ENCODE measurements at regions not wholly inside any gene's neighbourhood (a gene's known extent, or its start where the extent isn't known, plus 50 kb on each side); places are given as distances from the start of the nearest gene placed in this dataset.
"Not testable (repeated sequence)": the region's sequence is repeated elsewhere in the genome, so short reads cannot be mapped to it uniquely, and the experiment has no call there.

DNA sequence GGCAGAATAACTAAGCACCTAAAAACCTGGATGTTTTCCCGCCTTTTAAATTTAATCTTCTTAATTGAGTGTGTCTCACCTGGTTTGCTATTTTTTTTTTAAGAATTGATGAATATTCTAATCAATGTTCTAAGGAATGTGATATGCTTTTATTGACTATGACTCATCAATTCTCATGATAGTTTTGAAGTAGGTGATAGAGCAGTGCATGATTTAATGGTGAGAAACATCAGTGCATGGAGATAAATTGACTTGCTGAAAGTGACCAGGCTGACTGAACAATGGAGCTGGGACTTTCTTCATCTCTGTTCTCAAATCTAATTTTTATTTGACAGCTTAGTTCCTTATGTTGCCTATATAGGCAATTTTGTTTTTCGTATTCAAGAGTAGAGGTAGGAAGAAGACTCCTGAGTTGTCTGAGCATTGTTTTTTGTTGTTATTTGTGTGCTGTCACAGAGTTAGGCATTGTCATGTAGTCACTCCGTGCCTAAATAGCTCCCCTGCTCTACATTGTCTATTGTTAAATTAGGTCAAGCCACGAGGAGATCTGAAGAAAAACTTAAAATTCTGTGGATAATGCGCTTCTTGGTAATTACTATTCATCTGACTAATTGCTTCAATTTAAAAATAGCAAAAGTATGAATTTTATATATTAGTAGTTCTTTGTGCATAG, 59.0 kb upstream of the NUTM2F start:
- not testable (repeated sequence) for H3K4me2 ChIP-seq (ENCODE audit: low read depth, low read length, poor library complexity, severe bottlenecking); H3K36me3 ChIP-seq (ENCODE audit: low read length); H3K9ac ChIP-seq (ENCODE audit: low read length); H3K4me3 ChIP-seq (ENCODE audit: insufficient read depth, low read length, poor library complexity, severe bottlenecking); H3F3A ChIP-seq (ENCODE audit: insufficient read depth); H3K9me2 ChIP-seq (replicated peaks; ENCODE audit: insufficient read depth, low read length); H3K27me3 ChIP-seq (ENCODE audit: low read length); H3K27ac ChIP-seq (ENCODE audit: low read depth, low read length); H2AFZ ChIP-seq (ENCODE audit: low read depth, low read length, severe bottlenecking); H3K9me3 ChIP-seq (ENCODE audit: insufficient read depth, low read length); H4K20me1 ChIP-seq (ENCODE audit: low read depth, low read length)
- H3K79me2 ChIP-seq (ENCODE audit: insufficient read depth, low read length), result peaks cover 76% of the 10 kb centered on the region

- not testable (repeated sequence) for H3K4me2 ChIP-seq (ENCODE audit: low read depth, low read length, poor library complexity, severe bottlenecking); H3K9ac ChIP-seq (ENCODE audit: low read length)
These were observed 59.6 kb upstream of the NUTM2F start for GRCh38 chr9:94388011-94388406.

DNA sequence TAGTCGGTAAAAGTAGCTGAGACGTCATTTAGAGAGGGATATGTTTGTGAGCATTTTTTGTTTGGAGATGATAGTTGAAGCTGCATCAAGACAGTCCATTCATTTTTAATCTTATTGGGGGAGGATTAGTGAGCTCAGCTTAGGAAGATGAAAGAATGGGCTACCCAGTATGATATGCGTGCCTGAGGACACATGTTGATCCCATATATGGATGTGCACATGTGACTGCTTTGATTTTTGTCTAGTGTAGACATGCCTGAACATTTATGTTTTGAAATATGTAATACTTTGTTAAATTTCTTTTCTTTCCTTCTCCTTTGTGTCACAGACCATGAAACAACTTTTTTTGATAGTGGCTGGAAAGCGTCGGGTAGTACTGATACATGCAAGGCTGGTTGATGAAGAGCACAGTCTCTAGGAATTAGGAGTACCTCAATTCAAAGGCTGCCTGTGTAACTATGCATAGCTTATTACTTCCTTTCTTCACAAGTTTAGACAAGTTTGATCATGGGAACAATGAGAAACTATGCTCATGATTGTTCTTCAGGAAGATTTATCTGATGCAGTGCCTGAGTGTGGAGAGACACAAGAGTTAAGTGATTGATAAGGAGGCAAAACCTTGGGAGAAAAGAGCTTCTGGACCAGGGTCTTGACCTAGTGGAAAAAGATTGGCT, 62.1 kb upstream of the NUTM2F start:
- not testable (repeated sequence) for H3K27me3 ChIP-seq (ENCODE audit: low read length); H2AFZ ChIP-seq (ENCODE audit: low read depth, low read length, severe bottlenecking); H3K4me3 ChIP-seq (ENCODE audit: insufficient read depth, low read length, poor library complexity, severe bottlenecking); H4K20me1 ChIP-seq (ENCODE audit: low read depth, low read length); H3K9me2 ChIP-seq (replicated peaks; ENCODE audit: insufficient read depth, low read length); H3K36me3 ChIP-seq (ENCODE audit: low read length); H3F3A ChIP-seq (ENCODE audit: insufficient read depth); H3K4me2 ChIP-seq (ENCODE audit: low read depth, low read length, poor library complexity, severe bottlenecking); H3K27ac ChIP-seq (ENCODE audit: low read depth, low read length); H3K9me3 ChIP-seq (ENCODE audit: insufficient read depth, low read length); H3K9ac ChIP-seq (ENCODE audit: low read length)
- peaks cover 63% of the 10 kb centered on the region for H3K79me2 ChIP-seq (ENCODE audit: insufficient read depth, low read length)

More at GRCh38 chr9:94388011-94388406, 59.6 kb upstream of the NUTM2F start:
- H3K4me3 ChIP-seq (ENCODE audit: insufficient read depth, low read length, poor library complexity, severe bottlenecking); H2AFZ ChIP-seq (ENCODE audit: low read depth, low read length, severe bottlenecking); H4K20me1 ChIP-seq (ENCODE audit: low read depth, low read length); H3K9me3 ChIP-seq (ENCODE audit: insufficient read depth, low read length); H3F3A ChIP-seq (ENCODE audit: insufficient read depth); H3K36me3 ChIP-seq (ENCODE audit: low read length); H3K27ac ChIP-seq (ENCODE audit: low read depth, low read length); H3K27me3 ChIP-seq (ENCODE audit: low read length); H3K9me2 ChIP-seq (replicated peaks; ENCODE audit: insufficient read depth, low read length): not testable (repeated sequence)
- peaks cover 73% of the 10 kb centered on the region for H3K79me2 ChIP-seq (ENCODE audit: insufficient read depth, low read length)

DNA sequence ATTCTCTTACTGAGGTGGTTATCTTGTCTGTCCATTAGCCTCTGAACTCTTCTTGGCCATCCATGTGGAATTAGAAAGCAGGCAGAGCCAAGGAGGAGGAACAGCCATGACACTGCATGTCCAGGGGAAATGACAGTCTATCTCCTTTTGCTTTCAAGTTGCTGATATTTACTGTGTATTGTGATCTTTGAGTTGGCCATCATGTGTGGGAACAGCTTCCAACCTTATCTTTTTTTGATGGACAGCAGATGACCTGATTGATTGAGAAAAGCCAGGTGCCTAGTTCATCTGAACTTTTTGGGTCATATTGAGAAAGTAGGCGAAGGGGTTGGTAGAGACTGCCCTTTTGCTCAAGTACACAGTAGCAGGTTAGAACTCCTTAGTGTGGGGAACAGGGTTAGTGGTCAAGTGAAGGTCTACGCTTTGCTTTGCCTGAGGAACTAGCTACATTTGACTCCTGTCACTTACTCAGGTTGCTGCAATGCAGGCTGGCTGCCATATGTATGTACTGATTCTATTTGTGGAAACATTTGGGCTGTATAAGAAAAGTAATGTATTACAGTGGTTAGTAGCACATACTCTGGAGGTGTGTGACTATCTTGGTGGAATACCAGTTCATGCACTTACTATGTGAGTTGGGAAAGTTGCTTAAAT, 64.7 kb upstream of the NUTM2F start:
- H3K27ac ChIP-seq (ENCODE audit: low read depth, low read length); H3K9ac ChIP-seq (ENCODE audit: low read length); H3K36me3 ChIP-seq (ENCODE audit: low read length); H2AFZ ChIP-seq (ENCODE audit: low read depth, low read length, severe bottlenecking); H3K9me3 ChIP-seq (ENCODE audit: insufficient read depth, low read length); H3K4me2 ChIP-seq (ENCODE audit: low read depth, low read length, poor library complexity, severe bottlenecking); H3K27me3 ChIP-seq (ENCODE audit: low read length); H4K20me1 ChIP-seq (ENCODE audit: low read depth, low read length); H3F3A ChIP-seq (ENCODE audit: insufficient read depth); H3K9me2 ChIP-seq (replicated peaks; ENCODE audit: insufficient read depth, low read length); H3K4me3 ChIP-seq (ENCODE audit: insufficient read depth, low read length, poor library complexity, severe bottlenecking): not testable (repeated sequence)
- H3K79me2 ChIP-seq (ENCODE audit: insufficient read depth, low read length), result peaks cover 63% of the 10 kb centered on the region

DNA sequence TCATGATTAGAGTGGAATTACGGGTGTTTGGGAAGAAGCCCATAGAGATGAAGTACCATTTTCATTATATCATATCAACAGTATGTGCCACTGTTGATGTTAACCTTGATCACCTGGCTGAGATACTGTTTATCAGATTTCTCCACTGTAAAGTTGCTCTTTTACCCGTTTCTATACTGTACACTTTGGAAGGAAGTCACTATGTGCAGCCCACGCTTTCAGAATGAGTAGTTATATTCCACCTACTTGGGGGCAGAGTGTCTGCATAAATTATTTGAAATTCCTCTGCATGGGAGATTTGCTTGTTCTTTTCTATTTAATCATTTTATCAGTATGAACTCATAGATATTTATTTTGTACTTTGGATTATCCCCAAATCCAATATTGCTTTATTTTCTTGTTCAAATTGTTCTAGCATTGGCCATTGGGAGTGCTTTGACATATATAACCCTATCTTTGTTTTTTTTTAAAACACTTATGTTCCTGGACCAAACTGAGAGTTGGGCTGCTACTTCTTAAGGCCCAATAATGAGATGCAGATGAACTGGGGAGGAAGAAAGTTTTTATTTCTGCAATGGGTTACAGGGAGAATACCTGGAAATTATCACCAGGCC, 69.4 kb upstream of the NUTM2F start:
- H3K9ac ChIP-seq (ENCODE audit: low read length); H3K9me3 ChIP-seq (ENCODE audit: insufficient read depth, low read length); H3K9me2 ChIP-seq (replicated peaks; ENCODE audit: insufficient read depth, low read length); H3K36me3 ChIP-seq (ENCODE audit: low read length); H3K4me2 ChIP-seq (ENCODE audit: low read depth, low read length, poor library complexity, severe bottlenecking); H3F3A ChIP-seq (ENCODE audit: insufficient read depth); H4K20me1 ChIP-seq (ENCODE audit: low read depth, low read length); H3K4me3 ChIP-seq (ENCODE audit: insufficient read depth, low read length, poor library complexity, severe bottlenecking); H2AFZ ChIP-seq (ENCODE audit: low read depth, low read length, severe bottlenecking); H3K27ac ChIP-seq (ENCODE audit: low read depth, low read length); H3K27me3 ChIP-seq (ENCODE audit: low read length): not testable (repeated sequence)
- peaks cover 58% of the 10 kb centered on the region for H3K79me2 ChIP-seq (ENCODE audit: insufficient read depth, low read length)

- H3K9me2 ChIP-seq (replicated peaks; ENCODE audit: insufficient read depth, low read length); H3K27me3 ChIP-seq (ENCODE audit: low read length); H3K9ac ChIP-seq (ENCODE audit: low read length); H3K4me2 ChIP-seq (ENCODE audit: low read depth, low read length, poor library complexity, severe bottlenecking); H4K20me1 ChIP-seq (ENCODE audit: low read depth, low read length); H3K27ac ChIP-seq (ENCODE audit: low read depth, low read length); H2AFZ ChIP-seq (ENCODE audit: low read depth, low read length, severe bottlenecking); H3K36me3 ChIP-seq (ENCODE audit: low read length); H3K9me3 ChIP-seq (ENCODE audit: insufficient read depth, low read length); H3F3A ChIP-seq (ENCODE audit: insufficient read depth); H3K4me3 ChIP-seq (ENCODE audit: insufficient read depth, low read length, poor library complexity, severe bottlenecking): not testable (repeated sequence)
- peaks cover 61% of the 10 kb centered on the region for H3K79me2 ChIP-seq (ENCODE audit: insufficient read depth, low read length)
These were observed 72.0 kb upstream of the NUTM2F start for GRCh38 chr9:94400461-94400860.

GRCh38 chr9:94402795-94403194, 74.4 kb upstream of the NUTM2F start:
- not testable (repeated sequence) for H3K9ac ChIP-seq (ENCODE audit: low read length); H3K36me3 ChIP-seq (ENCODE audit: low read length); H3F3A ChIP-seq (ENCODE audit: insufficient read depth); H3K4me3 ChIP-seq (ENCODE audit: insufficient read depth, low read length, poor library complexity, severe bottlenecking); H2AFZ ChIP-seq (ENCODE audit: low read depth, low read length, severe bottlenecking); H3K27ac ChIP-seq (ENCODE audit: low read depth, low read length); H3K27me3 ChIP-seq (ENCODE audit: low read length); H3K9me3 ChIP-seq (ENCODE audit: insufficient read depth, low read length); H4K20me1 ChIP-seq (ENCODE audit: low read depth, low read length); H3K4me2 ChIP-seq (ENCODE audit: low read depth, low read length, poor library complexity, severe bottlenecking); H3K9me2 ChIP-seq (replicated peaks; ENCODE audit: insufficient read depth, low read length)
- peaks cover 56% of the 10 kb centered on the region for H3K79me2 ChIP-seq (ENCODE audit: insufficient read depth, low read length)

- H4K20me1 ChIP-seq (ENCODE audit: low read depth, low read length); H3K9me3 ChIP-seq (ENCODE audit: insufficient read depth, low read length); H3F3A ChIP-seq (ENCODE audit: insufficient read depth); H3K27ac ChIP-seq (ENCODE audit: low read depth, low read length); H3K36me3 ChIP-seq (ENCODE audit: low read length); H3K4me3 ChIP-seq (ENCODE audit: insufficient read depth, low read length, poor library complexity, severe bottlenecking); H3K9me2 ChIP-seq (replicated peaks; ENCODE audit: insufficient read depth, low read length); H2AFZ ChIP-seq (ENCODE audit: low read depth, low read length, severe bottlenecking); H3K9ac ChIP-seq (ENCODE audit: low read length); H3K4me2 ChIP-seq (ENCODE audit: low read depth, low read length, poor library complexity, severe bottlenecking); H3K27me3 ChIP-seq (ENCODE audit: low read length): not testable (repeated sequence)
- H3K79me2 ChIP-seq (ENCODE audit: insufficient read depth, low read length), result peaks cover 57% of the 10 kb centered on the region
These were observed 75.1 kb upstream of the NUTM2F start for GRCh38 chr9:94403571-94403970.

Measured in SU-DHL-6 (cell line).